ENCODE measurements at regions not wholly inside any gene's neighbourhood (a gene's known extent, or its start where the extent isn't known, plus 50 kb on each side); places are given as distances from the start of the nearest gene placed in this dataset.

DNA sequence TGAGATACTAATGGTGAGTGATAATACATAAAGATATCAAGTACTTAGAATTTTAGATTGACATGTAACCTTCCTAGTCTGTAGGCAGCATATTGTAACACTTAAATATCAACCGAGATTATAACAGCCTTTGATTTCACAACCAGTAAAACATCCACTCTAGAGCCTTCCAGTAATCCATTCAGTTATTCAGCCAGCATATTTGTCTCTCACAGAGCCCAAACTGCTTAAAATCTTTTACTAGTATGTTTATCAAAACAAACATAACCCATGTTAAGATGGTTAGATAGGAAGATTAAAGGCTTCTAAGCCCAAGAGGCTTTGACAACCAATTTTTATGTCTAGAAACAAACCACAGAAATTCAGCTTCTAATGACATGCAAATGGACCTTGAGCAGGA is 177.9 kb upstream of the FST start:
- TF ChIP-seq, protein P1, sequence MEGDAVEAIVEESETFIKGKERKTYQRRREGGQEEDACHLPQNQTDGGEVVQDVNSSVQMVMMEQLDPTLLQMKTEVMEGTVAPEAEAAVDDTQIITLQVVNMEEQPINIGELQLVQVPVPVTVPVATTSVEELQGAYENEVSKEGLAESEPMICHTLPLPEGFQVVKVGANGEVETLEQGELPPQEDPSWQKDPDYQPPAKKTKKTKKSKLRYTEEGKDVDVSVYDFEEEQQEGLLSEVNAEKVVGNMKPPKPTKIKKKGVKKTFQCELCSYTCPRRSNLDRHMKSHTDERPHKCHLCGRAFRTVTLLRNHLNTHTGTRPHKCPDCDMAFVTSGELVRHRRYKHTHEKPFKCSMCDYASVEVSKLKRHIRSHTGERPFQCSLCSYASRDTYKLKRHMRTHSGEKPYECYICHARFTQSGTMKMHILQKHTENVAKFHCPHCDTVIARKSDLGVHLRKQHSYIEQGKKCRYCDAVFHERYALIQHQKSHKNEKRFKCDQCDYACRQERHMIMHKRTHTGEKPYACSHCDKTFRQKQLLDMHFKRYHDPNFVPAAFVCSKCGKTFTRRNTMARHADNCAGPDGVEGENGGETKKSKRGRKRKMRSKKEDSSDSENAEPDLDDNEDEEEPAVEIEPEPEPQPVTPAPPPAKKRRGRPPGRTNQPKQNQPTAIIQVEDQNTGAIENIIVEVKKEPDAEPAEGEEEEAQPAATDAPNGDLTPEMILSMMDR (conservative IDR thresholded peaks at IDR 0.05; ENCODE audit: low read length) = no peak
- no peak for TF ChIP-seq EZH2phosphoT487 (IDR thresholded peaks at IDR 0.05; ENCODE audit: borderline replicate concordance, low read depth, low read length)

Data from OCI-LY7 (cell line).